Ishikawa (cell line): ENCODE measurements at regions not wholly inside any gene's neighbourhood (a gene's known extent, or its start where the extent isn't known, plus 50 kb on each side); places are given as distances from the start of the nearest gene placed in this dataset.

Experiments used
- CEBPB ChIP-seq: IDR thresholded peaks from 2 replicates; pipeline ENCODE4 v1.6.1; 2012
- CREB1 ChIP-seq: IDR thresholded peaks from 2 replicates; pipeline ENCODE4 v1.6.1; 2012; ENCODE audit warnings: low read depth
- EGR1 ChIP-seq: IDR thresholded peaks from 2 replicates; pipeline ENCODE4 v1.6.1; 2012
- EP300 ChIP-seq: IDR thresholded peaks from 2 replicates; pipeline ENCODE4 v1.6.1; 2012; ENCODE audit warnings: borderline replicate concordance
- FOXM1 ChIP-seq: IDR thresholded peaks from 2 replicates; pipeline ENCODE4 v1.6.1; 2012; ENCODE audit warnings: low read depth, borderline replicate concordance
- MAX ChIP-seq: IDR thresholded peaks from 2 replicates; pipeline ENCODE4 v1.6.1; 2012
- NFIC ChIP-seq: IDR thresholded peaks from 2 replicates; pipeline ENCODE4 v1.6.1; 2012
- RAD21 ChIP-seq: IDR thresholded peaks from 2 replicates; pipeline ENCODE4 v1.6.1; 2012; ENCODE audit warnings: low read depth
- REST ChIP-seq: IDR thresholded peaks from 2 replicates; pipeline ENCODE4 v1.6.1; 2012; ENCODE audit warnings: low read depth, mild to moderate bottlenecking
- TAF1 ChIP-seq: IDR thresholded peaks from 2 replicates; pipeline ENCODE4 v1.6.1; 2012; ENCODE audit warnings: low read depth, mild to moderate bottlenecking
- TCF12 ChIP-seq: IDR thresholded peaks from 2 replicates; pipeline ENCODE4 v1.6.1; 2012; ENCODE audit warnings: low read depth
- TEAD4 ChIP-seq: IDR thresholded peaks from 2 replicates; pipeline ENCODE4 v1.6.1; 2012
- USF1 ChIP-seq: IDR thresholded peaks from 2 replicates; pipeline ENCODE4 v1.6.1; 2012
- YY1 ChIP-seq: IDR thresholded peaks from 2 replicates; pipeline ENCODE4 v1.6.1; 2012; ENCODE audit warnings: low read depth
- ZBTB7A ChIP-seq: IDR thresholded peaks from 2 replicates; pipeline ENCODE4 v1.6.1; 2012; ENCODE audit warnings: low read depth

GRCh38 chr1:228846952-228847351 is 111.7 kb downstream of the RHOU start:
- TF ChIP-seq FOXM1 (no peak), TAF1 (no peak), EGR1 (no peak), YY1 (no peak), USF1 (no peak), EP300 (no peak), REST (no peak), CREB1 (no peak), RAD21 (no peak)

- TF ChIP-seq TEAD4 (no peak), TAF1 (no peak), TCF12 (no peak), FOXM1 (no peak), MAX (no peak), YY1 (no peak), CEBPB (no peak), ZBTB7A (no peak), NFIC (no peak)
Observed at GRCh38 chr1:228848406-228848805, 113.1 kb downstream of the RHOU start.

- no peak for TF ChIP-seq YY1
Observed at GRCh38 chr1:228849011-228849541, 113.8 kb downstream of the RHOU start.

GRCh38 chr1:228850141-228851100 is 115.1 kb downstream of the RHOU start:
- TF ChIP-seq REST (no peak), CREB1 (no peak), ZBTB7A (no peak), TAF1 (no peak)

GRCh38 chr1:228851193-228851592 is 115.9 kb downstream of the RHOU start:
- TF ChIP-seq NFIC (no peak), REST (no peak), MAX (no peak), TCF12 (no peak), FOXM1 (no peak), USF1 (no peak), TEAD4 (no peak), RAD21 (no peak), YY1 (no peak), EP300 (no peak), CEBPB (no peak)
